ENCODE measurements at regions not wholly inside any gene's neighbourhood (a gene's known extent, or its start where the extent isn't known, plus 50 kb on each side); places are given as distances from the start of the nearest gene placed in this dataset.

- TF ChIP-seq, protein P1, sequence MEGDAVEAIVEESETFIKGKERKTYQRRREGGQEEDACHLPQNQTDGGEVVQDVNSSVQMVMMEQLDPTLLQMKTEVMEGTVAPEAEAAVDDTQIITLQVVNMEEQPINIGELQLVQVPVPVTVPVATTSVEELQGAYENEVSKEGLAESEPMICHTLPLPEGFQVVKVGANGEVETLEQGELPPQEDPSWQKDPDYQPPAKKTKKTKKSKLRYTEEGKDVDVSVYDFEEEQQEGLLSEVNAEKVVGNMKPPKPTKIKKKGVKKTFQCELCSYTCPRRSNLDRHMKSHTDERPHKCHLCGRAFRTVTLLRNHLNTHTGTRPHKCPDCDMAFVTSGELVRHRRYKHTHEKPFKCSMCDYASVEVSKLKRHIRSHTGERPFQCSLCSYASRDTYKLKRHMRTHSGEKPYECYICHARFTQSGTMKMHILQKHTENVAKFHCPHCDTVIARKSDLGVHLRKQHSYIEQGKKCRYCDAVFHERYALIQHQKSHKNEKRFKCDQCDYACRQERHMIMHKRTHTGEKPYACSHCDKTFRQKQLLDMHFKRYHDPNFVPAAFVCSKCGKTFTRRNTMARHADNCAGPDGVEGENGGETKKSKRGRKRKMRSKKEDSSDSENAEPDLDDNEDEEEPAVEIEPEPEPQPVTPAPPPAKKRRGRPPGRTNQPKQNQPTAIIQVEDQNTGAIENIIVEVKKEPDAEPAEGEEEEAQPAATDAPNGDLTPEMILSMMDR (IDR thresholded peaks at IDR 0.05), result no peak
- H3K36me3 Mint-ChIP-seq (ENCODE audit: low read depth), result no peaks in the 10 kb centered on the region
- no peak overlapping the region for H3K27ac Mint-ChIP-seq (ENCODE audit: unreplicated experiment)
- peaks cover 63% of the 10 kb centered on the region for H3K27me3 Mint-ChIP-seq (ENCODE audit: low read depth)
- H3K9me3 Mint-ChIP-seq (ENCODE audit: low read depth), result no peaks in the 10 kb centered on the region
- no peak overlapping the region for H3K4me3 Mint-ChIP-seq (ENCODE audit: unreplicated experiment)
- DNase-seq (ENCODE audit: low spot score), result no peak
- H3K4me1 Mint-ChIP-seq (ENCODE audit: low read depth), result no peaks in the 10 kb centered on the region
Observed at GRCh38 chrX:110454336-110454735, 95.7 kb downstream of the RTL9 start.

DNA sequence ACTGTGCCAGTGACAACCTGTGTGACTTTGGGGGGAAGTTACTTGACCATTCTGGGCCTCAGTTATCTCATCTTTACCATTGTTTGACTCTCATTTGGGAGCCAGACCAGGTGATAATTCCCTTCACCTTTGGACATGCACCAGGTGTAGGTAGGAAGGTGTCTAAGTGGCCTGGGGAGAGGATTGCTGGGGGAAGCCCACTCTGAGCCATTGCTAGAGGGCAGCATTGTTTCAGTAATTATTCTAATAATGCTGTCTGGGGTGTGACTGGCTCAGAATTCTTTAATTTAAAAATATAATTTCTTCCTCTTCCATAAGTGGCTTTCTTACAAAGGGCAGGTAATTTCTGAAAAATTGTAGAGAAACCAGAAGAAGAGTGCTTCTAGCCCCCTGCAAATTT lies 104.3 kb downstream of the RTL9 start:
- no peak for DNase-seq (ENCODE audit: low spot score)
- peaks cover 38% of the 10 kb centered on the region for H3K27me3 Mint-ChIP-seq (ENCODE audit: low read depth)
- H3K4me3 Mint-ChIP-seq (ENCODE audit: unreplicated experiment), result no peak overlapping the region
- no peaks in the 10 kb centered on the region for H3K36me3 Mint-ChIP-seq (ENCODE audit: low read depth)
- TF ChIP-seq, protein P1 (IDR thresholded peaks at IDR 0.05), result peak; percentile 66
- H3K27ac Mint-ChIP-seq (ENCODE audit: unreplicated experiment), result no peak overlapping the region
- H3K4me1 Mint-ChIP-seq (ENCODE audit: low read depth), result no peaks in the 10 kb centered on the region
- no peaks in the 10 kb centered on the region for H3K9me3 Mint-ChIP-seq (ENCODE audit: low read depth)

- Mint-ChIP-seq H3K4me1 (ENCODE audit: low read depth) (no peaks in the 10 kb centered on the region), H3K27ac (ENCODE audit: unreplicated experiment) (no peak overlapping the region), H3K27me3 (ENCODE audit: low read depth) (peaks cover 31% of the 10 kb centered on the region), H3K4me3 (ENCODE audit: unreplicated experiment) (no peak overlapping the region), H3K9me3 (ENCODE audit: low read depth) (no peaks in the 10 kb centered on the region), H3K36me3 (ENCODE audit: low read depth) (no peaks in the 10 kb centered on the region)
- TF ChIP-seq, protein P1 (IDR thresholded peaks at IDR 0.05), result no peak
- DNase-seq (ENCODE audit: low spot score), result no peak
Observed at GRCh38 chrX:110466790-110467189, 108.1 kb downstream of the RTL9 start.

- H3K27me3 Mint-ChIP-seq (ENCODE audit: low read depth), result peaks cover 30% of the 10 kb centered on the region
- no peak for DNase-seq (ENCODE audit: low spot score)
- no peak overlapping the region for H3K27ac Mint-ChIP-seq (ENCODE audit: unreplicated experiment)
- H3K4me3 Mint-ChIP-seq (ENCODE audit: unreplicated experiment), result no peak overlapping the region
- no peaks in the 10 kb centered on the region for H3K36me3 Mint-ChIP-seq (ENCODE audit: low read depth)
- no peaks in the 10 kb centered on the region for H3K9me3 Mint-ChIP-seq (ENCODE audit: low read depth)
- TF ChIP-seq, protein P1 (IDR thresholded peaks at IDR 0.05), result no peak
- no peaks in the 10 kb centered on the region for H3K4me1 Mint-ChIP-seq (ENCODE audit: low read depth)
Observed at GRCh38 chrX:110472265-110472664, 113.6 kb downstream of the RTL9 start.

DNA sequence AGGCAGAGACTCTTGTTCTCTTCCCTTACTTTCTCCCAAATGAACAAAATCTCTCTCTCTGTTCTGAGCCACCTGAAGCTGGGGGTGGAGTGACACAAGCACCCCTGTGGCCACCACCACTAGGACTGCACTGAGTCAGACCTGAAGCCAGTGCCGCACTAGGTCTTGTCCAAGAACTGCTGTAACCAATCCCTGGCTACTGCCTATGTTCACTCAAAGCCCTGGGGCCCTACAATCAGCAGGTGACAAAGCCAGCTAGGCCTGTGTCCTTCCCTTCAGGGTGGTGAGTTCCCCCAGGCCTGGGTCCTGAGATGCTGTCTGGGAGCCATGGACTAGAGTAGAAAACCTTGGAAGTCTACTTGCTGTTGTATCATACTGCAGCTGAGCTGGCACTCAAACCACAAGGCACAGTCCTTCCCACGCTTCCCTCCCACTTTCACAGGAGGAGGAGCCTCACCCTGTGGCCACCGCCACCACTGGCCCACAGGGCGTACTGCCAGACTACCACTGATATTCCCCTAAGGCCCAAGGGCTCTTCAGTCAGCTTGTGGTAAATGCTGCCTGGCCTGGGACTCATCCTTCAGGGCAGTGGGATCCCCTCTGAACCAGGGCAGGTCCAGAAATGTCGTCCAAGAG lies 119.1 kb downstream of the RTL9 start:
- no peak overlapping the region for H3K27ac Mint-ChIP-seq (ENCODE audit: unreplicated experiment)
- H3K9me3 Mint-ChIP-seq (ENCODE audit: low read depth), result no peaks in the 10 kb centered on the region
- no peaks in the 10 kb centered on the region for H3K36me3 Mint-ChIP-seq (ENCODE audit: low read depth)
- H3K4me1 Mint-ChIP-seq (ENCODE audit: low read depth), result no peaks in the 10 kb centered on the region
- peaks cover 20% of the 10 kb centered on the region for H3K27me3 Mint-ChIP-seq (ENCODE audit: low read depth)
- DNase-seq (ENCODE audit: low spot score), result peak; percentile 53
- no peak overlapping the region for H3K4me3 Mint-ChIP-seq (ENCODE audit: unreplicated experiment)
- TF ChIP-seq, protein P1 (IDR thresholded peaks at IDR 0.05), result no peak
